ENCODE measurements at regions not wholly inside any gene's neighbourhood (a gene's known extent, or its start where the extent isn't known, plus 50 kb on each side); places are given as distances from the start of the nearest gene placed in this dataset.
"Not testable (repeated sequence)": the region's sequence is repeated elsewhere in the genome, so short reads cannot be mapped to it uniquely, and the experiment has no call there.

GRCh38 chr3:145246291-145246690, 914.7 kb downstream of the PLOD2 start:
- intact Hi-C loops (cut with micrococcal nuclease): no loop called here
- CTCF ChIA-PET: no interaction called here
- H3K27ac Mint-ChIP-seq: no peak overlapping the region
- H3K36me3 Mint-ChIP-seq (ENCODE audit: low read depth): no peaks in the 10 kb centered on the region
- ATAC-seq (ENCODE audit: low read depth): no peak
- TF ChIP-seq CTCF (IDR thresholded peaks at IDR 0.05): no peak
- no peak for DNase-seq
- H3K27me3 Mint-ChIP-seq: no peaks in the 10 kb centered on the region
- peaks cover 19% of the 10 kb centered on the region for H3K9me3 Mint-ChIP-seq
- POLR2A ChIA-PET: no interaction called here
- no peaks in the 10 kb centered on the region for H3K4me1 Mint-ChIP-seq
- H3K4me3 Mint-ChIP-seq: no peak overlapping the region

- H3K27ac Mint-ChIP-seq: no peak overlapping the region
- H3K36me3 Mint-ChIP-seq (ENCODE audit: low read depth): no peaks in the 10 kb centered on the region
- TF ChIP-seq CTCF (IDR thresholded peaks at IDR 0.05): no peak
- no peak for DNase-seq
- POLR2A ChIA-PET: no interaction called here
- no peak overlapping the region for H3K4me3 Mint-ChIP-seq
- H3K27me3 Mint-ChIP-seq: no peaks in the 10 kb centered on the region
- no peaks in the 10 kb centered on the region for H3K4me1 Mint-ChIP-seq
- no peak for ATAC-seq (ENCODE audit: low read depth)
- CTCF ChIA-PET: no interaction called here
- peaks cover 19% of the 10 kb centered on the region for H3K9me3 Mint-ChIP-seq
- intact Hi-C loops (cut with micrococcal nuclease): no loop called here
Measured at GRCh38 chr3:145248928-145249327, 912.1 kb downstream of the PLOD2 start.

- ATAC-seq (ENCODE audit: low read depth) (no peak), DNase-seq (no peak)
- peaks cover 17% of the 10 kb centered on the region for H3K9me3 Mint-ChIP-seq
- no peak overlapping the region for H3K27ac Mint-ChIP-seq
- CTCF ChIA-PET: no interaction called here
- H3K4me3 Mint-ChIP-seq: no peak overlapping the region
- no peaks in the 10 kb centered on the region for H3K4me1 Mint-ChIP-seq
- H3K36me3 Mint-ChIP-seq (ENCODE audit: low read depth): no peaks in the 10 kb centered on the region
- TF ChIP-seq CTCF (IDR thresholded peaks at IDR 0.05): no peak
- POLR2A ChIA-PET: no interaction called here
- H3K27me3 Mint-ChIP-seq: no peaks in the 10 kb centered on the region
- intact Hi-C loops (cut with micrococcal nuclease): no loop called here
Measured at GRCh38 chr3:145251311-145251710, 909.7 kb downstream of the PLOD2 start.

GRCh38 chr3:145257967-145258366, 903.0 kb downstream of the PLOD2 start:
- intact Hi-C loops (cut with micrococcal nuclease); DNase-seq; H3K36me3 Mint-ChIP-seq (ENCODE audit: low read depth); H3K9me3 Mint-ChIP-seq; H3K27ac Mint-ChIP-seq; H3K27me3 Mint-ChIP-seq; H3K4me3 Mint-ChIP-seq; POLR2A ChIA-PET; H3K4me1 Mint-ChIP-seq; CTCF ChIA-PET; ATAC-seq (ENCODE audit: low read depth): not testable (repeated sequence)

- H3K27me3 Mint-ChIP-seq: no peaks in the 10 kb centered on the region
- no peaks in the 10 kb centered on the region for H3K4me1 Mint-ChIP-seq
- no peaks in the 10 kb centered on the region for H3K9me3 Mint-ChIP-seq
- no peak for TF ChIP-seq CTCF (IDR thresholded peaks at IDR 0.05)
- H3K4me3 Mint-ChIP-seq: no peak overlapping the region
- POLR2A ChIA-PET: no interaction called here
- intact Hi-C loops (cut with micrococcal nuclease): no loop called here
- DNase-seq (no peak), ATAC-seq (ENCODE audit: low read depth) (no peak)
- no peak overlapping the region for H3K27ac Mint-ChIP-seq
- H3K36me3 Mint-ChIP-seq (ENCODE audit: low read depth): no peaks in the 10 kb centered on the region
- CTCF ChIA-PET: no interaction called here
Measured at GRCh38 chr3:145259166-145259880, 901.7 kb downstream of the PLOD2 start.

- CTCF ChIA-PET; intact Hi-C loops (cut with micrococcal nuclease); H3K9me3 Mint-ChIP-seq; H3K4me1 Mint-ChIP-seq; H3K27me3 Mint-ChIP-seq; ATAC-seq (ENCODE audit: low read depth); DNase-seq; H3K27ac Mint-ChIP-seq; POLR2A ChIA-PET; H3K36me3 Mint-ChIP-seq (ENCODE audit: low read depth); H3K4me3 Mint-ChIP-seq: not testable (repeated sequence)
Measured at GRCh38 chr3:145263458-145263857, 897.5 kb downstream of the PLOD2 start.

Data from activated B cell treated with CpG ODN at 0.5 μM for 24 hours (primary cell).